H1 (cell line): ENCODE measurements at regions not wholly inside any gene's neighbourhood (a gene's known extent, or its start where the extent isn't known, plus 50 kb on each side); places are given as distances from the start of the nearest gene placed in this dataset.

Source experiments
- CTCF ChIA-PET: fragments of 300-600 bp; sonication (Branson Sonifier 250); formaldehyde crosslinking; loops from one replicate; lab custom pipeline; 2021; ENCODE audit not compliant: partially characterized antibody; lab: Charles Lee
- POLR2A ChIA-PET: fragments of 300-600 bp; sonication (Branson Sonifier 250); formaldehyde crosslinking; loops from one replicate; lab custom pipeline; 2021; ENCODE audit warnings: inconsistent platforms; ENCODE audit not compliant: partially characterized antibody; lab: Charles Lee
- DNase-seq, 2 experiments: peaks; one replicate each; pipeline versions ENCODE4 v3.0.0 to v3.0.0-alpha.2; 2010 to 2022; ENCODE audit warnings: low spot score in 2 of 2, low read depth in 1 of 2, mixed read lengths in 1 of 2
- FAIRE-seq: peaks from 2 replicates; lab custom pipeline; 2011; peaks lifted over from hg19 to GRCh38; lab: Jason Lieb, UNC
- H2AFZ ChIP-seq: 2 replicates; pipeline ENCODE4 v1.8.1; 2012; ENCODE audit warnings: low read length, inconsistent platforms
- H2AK5ac ChIP-seq: 2 replicates; pipeline ENCODE4 v1.6.1; 2013; ENCODE audit warnings: low read depth, low read length
- H2BK120ac ChIP-seq: replicated peaks from 2 replicates; pipeline ENCODE3; 2013; ENCODE audit warnings: low read depth, low read length, inconsistent platforms
- H2BK12ac ChIP-seq: 2 replicates; pipeline ENCODE4 v1.6.1; 2013; ENCODE audit warnings: low read depth, low read length
- H2BK15ac ChIP-seq: 2 replicates; pipeline ENCODE4 v1.6.1; 2013; ENCODE audit warnings: low read length
- H2BK20ac ChIP-seq: 2 replicates; pipeline ENCODE4 v1.6.1; 2013; ENCODE audit warnings: low read length
- H2BK5ac ChIP-seq: 2 replicates; pipeline ENCODE4 v1.6.1; 2013; ENCODE audit warnings: low read depth, low read length
- H3K14ac ChIP-seq: 2 replicates; pipeline ENCODE4 v1.6.1; 2013; ENCODE audit warnings: inconsistent platforms; ENCODE audit not compliant: insufficient read length
- H3K18ac ChIP-seq: 2 replicates; pipeline ENCODE4 v1.6.1; 2013; ENCODE audit warnings: low read length; ENCODE audit errors: extremely low read depth
- H3K23ac ChIP-seq: 2 replicates; pipeline ENCODE4 v1.6.1; 2013; ENCODE audit warnings: inconsistent platforms; ENCODE audit not compliant: insufficient read length
- H3K23me2 ChIP-seq: 2 replicates; pipeline ENCODE4 v1.6.1; 2013; ENCODE audit warnings: low read depth, low read length
- H3K27ac ChIP-seq: 2 replicates; pipeline ENCODE4 v1.6.1; 2011; ENCODE audit warnings: low read depth, low read length, inconsistent platforms
- H3K27me3 ChIP-seq, 4 experiments: replicated peaks in 1 of 4; 1 replicate in 1 of 4; 2 replicates in 3 of 4; pipeline versions ENCODE4 v1.6.1 to v1.8.1; 2011 to 2013; ENCODE audit warnings: low read length in 3 of 4, mild to moderate bottlenecking in 3 of 4, inconsistent platforms in 2 of 4, mixed read lengths in 2 of 4, moderate library complexity in 1 of 4; ENCODE audit not compliant: control insufficient read depth in 3 of 4, insufficient read depth in 3 of 4; ENCODE audit errors: extremely low read depth in 1 of 4
- H3K36me3 ChIP-seq, 4 experiments: 2 replicates each; pipeline versions ENCODE4 v1.6.1 to v1.8.1; 2011 to 2013; ENCODE audit warnings: mild to moderate bottlenecking in 4 of 4, low read length in 3 of 4, moderate library complexity in 2 of 4, control low read depth in 1 of 4, inconsistent platforms in 1 of 4; ENCODE audit not compliant: insufficient read depth in 4 of 4, control insufficient read depth in 2 of 4
- H3K4ac ChIP-seq: replicated peaks from 2 replicates; pipeline ENCODE3; 2013; ENCODE audit warnings: low read length, low read depth, mixed read lengths, inconsistent platforms; ENCODE audit not compliant: insufficient read length
- H3K4me1 ChIP-seq, 4 experiments: replicated peaks in 1 of 4; 1 replicate in 1 of 4; 2 replicates in 3 of 4; pipeline versions ENCODE4 v1.6.1 to v1.8.1; 2011 to 2013; ENCODE audit warnings: low read length in 3 of 4, inconsistent platforms in 2 of 4, mixed read lengths in 1 of 4; ENCODE audit not compliant: insufficient read depth in 4 of 4, control insufficient read depth in 3 of 4
- H3K4me2 ChIP-seq, 2 experiments: 2 replicates each; pipeline versions ENCODE4 v1.6.1 to v1.8.1; 2011 to 2013; ENCODE audit warnings: low read depth in 2 of 2, low read length in 2 of 2, control low read depth in 1 of 2, inconsistent platforms in 1 of 2, mild to moderate bottlenecking in 1 of 2; ENCODE audit not compliant: insufficient read depth in 1 of 2
- H3K4me3 ChIP-seq, 4 experiments: fragments of 200-600, 300-600 bp in 1 of 4; sonication (generic), shearing (Covaris generic), sonication (Bioruptor Twin) in 1 of 4; 2 replicates each; pipeline versions ENCODE4 v1.5.1 to v1.8.1; 2011 to 2016; ENCODE audit warnings: low read length in 4 of 4, low read depth in 3 of 4, control low read depth in 2 of 4, inconsistent platforms in 2 of 4, mild to moderate bottlenecking in 2 of 4, mixed read lengths in 1 of 4, moderate library complexity in 1 of 4; ENCODE audit not compliant: insufficient read depth in 2 of 4; ENCODE audit errors: extremely low read depth in 1 of 4
- H3K56ac ChIP-seq: replicated peaks from 2 replicates; pipeline ENCODE3; 2013; ENCODE audit warnings: low read depth, mild to moderate bottlenecking, mixed read lengths, low read length, inconsistent platforms; ENCODE audit not compliant: insufficient read length
- H3K79me1 ChIP-seq: 2 replicates; pipeline ENCODE4 v1.6.1; 2013; ENCODE audit warnings: low read depth, low read length, control low read depth
- H3K79me2 ChIP-seq, 2 experiments: 2 replicates each; pipeline versions ENCODE4 v1.6.1 to v1.8.1; 2012 to 2013; ENCODE audit warnings: low read length in 2 of 2, mild to moderate bottlenecking in 2 of 2, inconsistent platforms in 1 of 2; ENCODE audit not compliant: insufficient read depth in 2 of 2, control insufficient read depth in 1 of 2
- H3K9ac ChIP-seq, 4 experiments: replicated peaks in 1 of 4; 1 replicate in 1 of 4; 2 replicates in 3 of 4; pipeline versions ENCODE4 v1.6.1 to v1.8.1; 2011 to 2013; ENCODE audit warnings: low read depth in 3 of 4, low read length in 3 of 4, control low read depth in 2 of 4, mild to moderate bottlenecking in 2 of 4, moderate library complexity in 2 of 4, inconsistent platforms in 1 of 4; ENCODE audit errors: extremely low read depth in 1 of 4
- H3K9me3 ChIP-seq, 2 experiments: 2 replicates each; pipeline versions ENCODE4 v1.6.1 to v1.8.1; 2012 to 2013; ENCODE audit warnings: mild to moderate bottlenecking in 2 of 2, moderate library complexity in 2 of 2, control low read depth in 1 of 2, inconsistent platforms in 1 of 2, low read depth in 1 of 2, low read length in 1 of 2, mixed read lengths in 1 of 2; ENCODE audit not compliant: insufficient read depth in 2 of 2
- H4K20me1 ChIP-seq, 2 experiments: replicated peaks in 1 of 2; 2 replicates each; pipeline versions ENCODE3 to v1.8.1; 2011 to 2013; ENCODE audit warnings: inconsistent platforms in 2 of 2, low read length in 2 of 2, mild to moderate bottlenecking in 1 of 2; ENCODE audit not compliant: insufficient read depth in 2 of 2, control insufficient read depth in 1 of 2
- H4K5ac ChIP-seq: 2 replicates; pipeline ENCODE4 v1.6.1; 2013; ENCODE audit warnings: low read length, low read depth, mixed read lengths, inconsistent platforms; ENCODE audit not compliant: insufficient read length
- H4K8ac ChIP-seq: 2 replicates; pipeline ENCODE4 v1.8.0; 2013; ENCODE audit warnings: mild to moderate bottlenecking, moderate library complexity, low read length, inconsistent platforms; ENCODE audit not compliant: insufficient read depth; ENCODE audit errors: extremely low read depth
- H4K91ac ChIP-seq: replicated peaks from 2 replicates; pipeline ENCODE3; 2013; ENCODE audit warnings: low read length, mixed read lengths, inconsistent platforms; ENCODE audit not compliant: insufficient read length
- BACH1 ChIP-seq: IDR thresholded peaks from 2 replicates; pipeline ENCODE4 v1.6.1; 2012; ENCODE audit warnings: low read length, improper control_type of control experiment
- BRCA1 ChIP-seq: IDR thresholded peaks from 2 replicates; pipeline ENCODE4 v1.6.1; 2012; ENCODE audit warnings: low read depth, low read length, improper control_type of control experiment
- CREB1 ChIP-seq: IDR thresholded peaks from 2 replicates; pipeline ENCODE4 v1.6.1; 2012; ENCODE audit warnings: inconsistent platforms
- EP300 ChIP-seq, 2 experiments: IDR thresholded peaks; 1 replicate in 1 of 2; 2 replicates in 1 of 2; pipeline ENCODE4 v1.6.1; 2011 to 2012; ENCODE audit warnings: low read depth in 2 of 2, low read length in 2 of 2, mild to moderate bottlenecking in 2 of 2, borderline replicate concordance in 1 of 2, inconsistent platforms in 1 of 2, moderate library complexity in 1 of 2
- EZH2 ChIP-seq: fragments of 200-600 bp; sonication (generic); IDR thresholded peaks from 2 replicates; pipeline ENCODE4 v1.7.1; 2012; ENCODE audit warnings: low read depth, mild to moderate bottlenecking, moderate library complexity, low read length, inconsistent platforms; ENCODE audit not compliant: severe bottlenecking
- GABPA ChIP-seq: IDR thresholded peaks from 2 replicates; pipeline ENCODE4 v1.6.1; 2011; ENCODE audit warnings: mild to moderate bottlenecking, low read length, moderate library complexity, borderline replicate concordance; ENCODE audit not compliant: insufficient read depth
- HDAC6 ChIP-seq: IDR thresholded peaks from one replicate; pipeline ENCODE4 v1.7.1; 2012; ENCODE audit warnings: low read depth, mild to moderate bottlenecking, inconsistent platforms, low read length, moderate library complexity
- JUN ChIP-seq: IDR thresholded peaks from 2 replicates; pipeline ENCODE4 v1.6.1; 2011; ENCODE audit warnings: low read depth, mild to moderate bottlenecking, improper control_type of control experiment, low read length
- KDM1A ChIP-seq: fragments of 200-600, 300-600 bp; sonication (generic); IDR thresholded peaks from 2 replicates; pipeline ENCODE4 v1.7.1; 2016; ENCODE audit warnings: mild to moderate bottlenecking, low read length, borderline replicate concordance
- KDM5A ChIP-seq: fragments of 200-600 bp; IDR thresholded peaks from 2 replicates; pipeline ENCODE4 v1.7.1; 2012; ENCODE audit warnings: mild to moderate bottlenecking, low read length, inconsistent platforms, mixed read lengths
- RXRA ChIP-seq: IDR thresholded peaks from 2 replicates; pipeline ENCODE4 v1.6.1; 2011; ENCODE audit warnings: low read depth, mild to moderate bottlenecking, low read length, moderate library complexity; ENCODE audit not compliant: insufficient read depth
- SAP30 ChIP-seq: fragments of 300-600 bp; sonication (generic); IDR thresholded peaks from 2 replicates; pipeline ENCODE4 v1.7.1; 2012; ENCODE audit warnings: low read length, moderate library complexity, mild to moderate bottlenecking, inconsistent platforms; ENCODE audit not compliant: insufficient read depth, insufficient replicate concordance
- SIN3A ChIP-seq, 2 experiments: IDR thresholded peaks in 1 of 2; conservative IDR thresholded peaks in 1 of 2; 2 replicates each; pipeline ENCODE4 v1.6.1; 2011 to 2012; ENCODE audit warnings: low read length in 2 of 2, improper control_type of control experiment in 1 of 2, low read depth in 1 of 2, mild to moderate bottlenecking in 1 of 2
- SP1 ChIP-seq: IDR thresholded peaks from 2 replicates; pipeline ENCODE4 v1.6.1; 2011; ENCODE audit warnings: low read depth, low read length
- TAF7 ChIP-seq: optimal IDR thresholded peaks from 2 replicates; pipeline ENCODE3; 2011; ENCODE audit warnings: low read depth, mild to moderate bottlenecking, inconsistent platforms, low read length, moderate library complexity, borderline replicate concordance
- TBP ChIP-seq: IDR thresholded peaks from 2 replicates; pipeline ENCODE4 v1.6.1; 2011; ENCODE audit warnings: low read depth, low read length, improper control_type of control experiment

- DNase-seq: no peak
- no peak overlapping the region for H3K18ac ChIP-seq
- H2BK120ac ChIP-seq: no peak overlapping the region
- no peak overlapping the region for H4K91ac ChIP-seq
- no peaks in the 10 kb centered on the region for H3K4me1 ChIP-seq
- no peak overlapping the region for H2BK15ac ChIP-seq
- no peak overlapping the region for H3K23ac ChIP-seq
- no peak overlapping the region for H3K56ac ChIP-seq
- H4K5ac ChIP-seq: no peak overlapping the region
- H3K27me3 ChIP-seq: no peaks in the 10 kb centered on the region
- POLR2A ChIA-PET: no interaction called here
- H3K23me2 ChIP-seq: no peaks in the 10 kb centered on the region
- no peak overlapping the region for H3K4me3 ChIP-seq
- no peak overlapping the region for H2BK12ac ChIP-seq
- no peak overlapping the region for H3K4ac ChIP-seq
- H2BK20ac ChIP-seq: no peak overlapping the region
- CTCF ChIA-PET: no interaction called here
- H4K20me1 ChIP-seq: no peaks in the 10 kb centered on the region
- no peak overlapping the region for H2BK5ac ChIP-seq
- H2AK5ac ChIP-seq: no peak overlapping the region
- H3K79me1 ChIP-seq: no peaks in the 10 kb centered on the region
- no peaks in the 10 kb centered on the region for H3K36me3 ChIP-seq
- no peak overlapping the region for H3K27ac ChIP-seq
- no peaks in the 10 kb centered on the region for H3K79me2 ChIP-seq
- H2AFZ ChIP-seq: no peak overlapping the region
- H3K9me3 ChIP-seq: no peaks in the 10 kb centered on the region
- no peak for FAIRE-seq
- H3K4me2 ChIP-seq: no peak overlapping the region
- no peak overlapping the region for H3K9ac ChIP-seq
- no peak overlapping the region for H4K8ac ChIP-seq
- H3K14ac ChIP-seq: no peak overlapping the region
- TF ChIP-seq BACH1: no peak
- TF ChIP-seq TAF7: no peak
- TF ChIP-seq SP1: no peak
- TF ChIP-seq BRCA1: no peak
- TF ChIP-seq RXRA: no peak
- no peak for TF ChIP-seq EZH2
- TF ChIP-seq CREB1: no peak
- TF ChIP-seq SIN3A (conservative IDR thresholded peaks at IDR 0.05 in 1 of 2, IDR thresholded peaks at IDR 0.05 in 1 of 2; ENCODE audit: low read depth in 1 of 2, low read length in 2 of 2): no peak
- TF ChIP-seq KDM5A: no peak
- no peak for TF ChIP-seq KDM1A
- TF ChIP-seq HDAC6: no peak
- no peak for TF ChIP-seq GABPA
- TF ChIP-seq SAP30: no peak
- TF ChIP-seq TBP: no peak
- TF ChIP-seq JUN: no peak
- no peak for TF ChIP-seq EP300 (IDR thresholded peaks at IDR 0.05; ENCODE audit: borderline replicate concordance in 1 of 2, low read depth in 2 of 2, low read length in 2 of 2)
These were observed 498.8 kb downstream of the IRS2 start for GRCh38 chr13:109287553-109287952.
